ENCODE measurements at regions not wholly inside any gene's neighbourhood (a gene's known extent, or its start where the extent isn't known, plus 50 kb on each side); places are given as distances from the start of the nearest gene placed in this dataset.

DNA sequence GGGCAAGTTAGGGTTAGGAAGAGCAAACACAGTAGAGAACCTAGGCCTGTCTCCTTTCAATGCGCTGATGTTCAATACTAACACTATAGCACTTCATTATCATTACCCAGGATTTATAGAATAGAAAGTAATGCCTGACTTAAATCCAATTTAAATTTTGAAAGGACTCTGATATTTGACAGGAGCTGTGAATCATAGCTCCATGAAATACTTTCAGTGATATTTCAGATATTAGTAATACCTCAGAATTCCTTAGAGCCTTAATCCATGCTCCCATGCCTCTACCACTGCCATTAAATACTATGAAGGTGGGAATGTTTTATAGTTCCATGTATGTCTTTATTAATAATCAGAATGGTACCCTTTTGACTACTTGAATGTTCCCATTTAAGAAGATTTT is 530.2 kb downstream of the BCKDHB start:
- no peak for DNase-seq
- TF ChIP-seq, protein P1, sequence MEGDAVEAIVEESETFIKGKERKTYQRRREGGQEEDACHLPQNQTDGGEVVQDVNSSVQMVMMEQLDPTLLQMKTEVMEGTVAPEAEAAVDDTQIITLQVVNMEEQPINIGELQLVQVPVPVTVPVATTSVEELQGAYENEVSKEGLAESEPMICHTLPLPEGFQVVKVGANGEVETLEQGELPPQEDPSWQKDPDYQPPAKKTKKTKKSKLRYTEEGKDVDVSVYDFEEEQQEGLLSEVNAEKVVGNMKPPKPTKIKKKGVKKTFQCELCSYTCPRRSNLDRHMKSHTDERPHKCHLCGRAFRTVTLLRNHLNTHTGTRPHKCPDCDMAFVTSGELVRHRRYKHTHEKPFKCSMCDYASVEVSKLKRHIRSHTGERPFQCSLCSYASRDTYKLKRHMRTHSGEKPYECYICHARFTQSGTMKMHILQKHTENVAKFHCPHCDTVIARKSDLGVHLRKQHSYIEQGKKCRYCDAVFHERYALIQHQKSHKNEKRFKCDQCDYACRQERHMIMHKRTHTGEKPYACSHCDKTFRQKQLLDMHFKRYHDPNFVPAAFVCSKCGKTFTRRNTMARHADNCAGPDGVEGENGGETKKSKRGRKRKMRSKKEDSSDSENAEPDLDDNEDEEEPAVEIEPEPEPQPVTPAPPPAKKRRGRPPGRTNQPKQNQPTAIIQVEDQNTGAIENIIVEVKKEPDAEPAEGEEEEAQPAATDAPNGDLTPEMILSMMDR (IDR thresholded peaks at IDR 0.05): no peak
- Histone ChIP-seq H3K36me3 (no peaks in the 10 kb centered on the region), H3K9me3 (no peaks in the 10 kb centered on the region), H3K4me3 (no peak overlapping the region), H3K27me3 (no peaks in the 10 kb centered on the region), H3K4me1 (no peaks in the 10 kb centered on the region), H3K27ac (no peak overlapping the region)
- no peak for ATAC-seq
- intact Hi-C loops (cut with DNase I): no loop called here

- DNase-seq (no peak), ATAC-seq (no peak)
- Histone ChIP-seq H3K27ac (no peak overlapping the region), H3K36me3 (no peaks in the 10 kb centered on the region), H3K27me3 (no peaks in the 10 kb centered on the region), H3K4me3 (no peak overlapping the region), H3K4me1 (no peaks in the 10 kb centered on the region), H3K9me3 (no peaks in the 10 kb centered on the region)
- TF ChIP-seq, protein P1 (IDR thresholded peaks at IDR 0.05): no peak
- intact Hi-C loops (cut with DNase I): no loop called here
These were observed 526.9 kb downstream of the BCKDHB start for GRCh38 chr6:80633412-80633811.

- intact Hi-C loops (cut with DNase I): no loop called here
- no peak for DNase-seq
- TF ChIP-seq, protein P1 (IDR thresholded peaks at IDR 0.05): no peak
- no peak for ATAC-seq
- Histone ChIP-seq H3K4me3 (no peak overlapping the region), H3K4me1 (no peaks in the 10 kb centered on the region), H3K27ac (no peak overlapping the region), H3K27me3 (no peaks in the 10 kb centered on the region), H3K36me3 (no peaks in the 10 kb centered on the region), H3K9me3 (no peaks in the 10 kb centered on the region)
These were observed 518.9 kb downstream of the BCKDHB start for GRCh38 chr6:80625405-80625804.

GRCh38 chr6:80623066-80623815 is 516.8 kb downstream of the BCKDHB start:
- H3K9me3 ChIP-seq: no peaks in the 10 kb centered on the region
- H3K27me3 ChIP-seq: no peaks in the 10 kb centered on the region
- H3K4me1 ChIP-seq: no peaks in the 10 kb centered on the region
- no peak overlapping the region for H3K4me3 ChIP-seq
- H3K27ac ChIP-seq: no peak overlapping the region
- no peak for DNase-seq
- TF ChIP-seq, protein P1 (IDR thresholded peaks at IDR 0.05): no peak
- no peaks in the 10 kb centered on the region for H3K36me3 ChIP-seq
- ATAC-seq: no peak
- intact Hi-C loops (cut with DNase I): no loop called here

DNA sequence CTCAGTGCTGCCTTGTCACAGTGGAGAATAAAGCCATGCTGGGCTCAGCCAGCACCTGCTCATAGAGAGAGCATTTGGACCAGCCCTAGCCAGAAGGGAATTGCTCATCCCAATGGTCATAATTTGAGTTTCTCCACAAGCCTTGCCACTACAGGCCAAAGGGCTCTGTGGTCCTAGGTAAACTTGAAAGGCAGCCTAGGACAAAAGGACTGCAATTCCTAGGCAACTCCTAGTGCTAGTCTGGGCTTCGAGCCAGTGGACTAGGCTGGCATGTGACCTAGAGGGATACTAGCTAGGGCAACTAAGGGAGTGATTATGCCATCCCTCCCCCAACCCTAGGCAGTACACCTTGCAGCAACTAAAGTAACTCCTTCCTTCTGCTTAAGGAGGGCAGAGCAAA is 516.2 kb downstream of the BCKDHB start:
- peak; percentile 65 for DNase-seq
- intact Hi-C loops (cut with DNase I): no loop called here

More for the DNA sequence above, 516.2 kb downstream of the BCKDHB start:
- H3K27me3 ChIP-seq: no peaks in the 10 kb centered on the region
- no peaks in the 10 kb centered on the region for H3K4me1 ChIP-seq
- peak; percentile 89 for ATAC-seq
- TF ChIP-seq, protein P1 (IDR thresholded peaks at IDR 0.05): no peak
- no peak overlapping the region for H3K27ac ChIP-seq
- no peak overlapping the region for H3K4me3 ChIP-seq
- no peaks in the 10 kb centered on the region for H3K36me3 ChIP-seq
- no peaks in the 10 kb centered on the region for H3K9me3 ChIP-seq

Data from upper lobe of right lung (tissue), 1 donor.